Spleen (tissue), 7 donors: ENCODE measurements at regions not wholly inside any gene's neighbourhood (a gene's known extent, or its start where the extent isn't known, plus 50 kb on each side); places are given as distances from the start of the nearest gene placed in this dataset.

Experiments used
- POLR2A ChIP-seq, 3 donors: fragments of 450-650 bp; IDR thresholded peaks; one replicate each; pipeline ENCODE4 v1.5.1; 2017; ENCODE audit warnings: antibody characterized with exemption in 3 of 3, mild to moderate bottlenecking in 1 of 3
- POLR2AphosphoS5 ChIP-seq, 3 donors: sonication (generic); formaldehyde crosslinking; IDR thresholded peaks; one replicate each; pipeline ENCODE4 v1.5.1; 2017; ENCODE audit warnings: antibody characterized with exemption in 3 of 3
- TF ChIP-seq, protein P1 (sequence below), 11 experiments: fragments of 200-600 bp in 7 of 11; fragments of 450-650 bp in 4 of 11; sonication (generic) in 4 of 11; IDR thresholded peaks in 8 of 11; conservative IDR thresholded peaks in 3 of 11; 1 replicate in 7 of 11; 2 replicates in 4 of 11; pipeline versions ENCODE4 v1.4.0 to v1.8.0; 2016 to 2021; ENCODE audit warnings: antibody characterized with exemption in 11 of 11, inconsistent platforms in 4 of 11, mild to moderate bottlenecking in 1 of 11
- donor health status: DM: no; HTN: no; CAD: no; lungs with moderate emphysema.
- donor health status: DM: no; HTN: no; CAD: no.
- donor health status: DM: no; HTN: no; CAD: no.

DNA sequence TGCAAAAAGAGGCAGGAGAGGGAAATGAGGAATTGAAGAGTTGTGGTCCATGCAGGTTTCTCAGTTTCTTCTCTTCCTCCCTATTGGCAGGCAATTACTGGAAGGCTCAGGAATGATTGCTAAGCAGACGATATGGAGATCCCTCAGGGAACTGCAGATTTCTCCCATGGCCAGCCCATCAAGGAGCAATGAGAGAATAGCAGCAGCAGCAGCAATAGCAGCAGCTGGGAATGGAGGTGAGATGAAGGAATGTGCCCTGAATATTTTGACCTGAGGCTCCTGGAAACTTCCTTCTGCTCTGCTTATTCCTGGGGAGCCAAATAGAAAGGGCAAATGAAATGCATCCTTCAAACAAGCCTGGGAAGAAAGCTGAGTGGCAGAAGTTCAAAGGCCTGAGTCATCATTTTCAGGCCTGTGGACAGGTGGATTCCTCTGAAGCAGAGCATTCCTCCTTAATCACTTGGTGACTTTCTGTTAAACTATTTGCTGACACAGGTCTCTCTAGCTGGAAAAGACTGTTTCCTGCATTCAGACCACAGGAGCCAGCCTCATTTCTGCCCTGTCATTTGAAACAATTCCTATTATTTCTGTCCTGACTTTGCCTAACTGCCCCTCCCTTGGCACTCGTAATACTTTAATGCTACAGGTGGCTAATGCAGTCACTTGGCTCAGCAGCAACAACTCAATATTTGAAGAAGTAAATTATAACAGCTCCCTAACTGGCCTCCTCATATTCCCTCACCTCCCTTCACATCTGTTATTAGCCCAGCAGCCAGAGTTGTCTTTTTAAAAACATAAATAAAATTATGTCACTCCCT lies 146.9 kb upstream of the GADL1 start:
- TF ChIP-seq POLR2A (IDR thresholded peaks at IDR 0.05) (no peak), POLR2AphosphoS5 (IDR thresholded peaks at IDR 0.05) (no peak)
- TF ChIP-seq, protein P1, sequence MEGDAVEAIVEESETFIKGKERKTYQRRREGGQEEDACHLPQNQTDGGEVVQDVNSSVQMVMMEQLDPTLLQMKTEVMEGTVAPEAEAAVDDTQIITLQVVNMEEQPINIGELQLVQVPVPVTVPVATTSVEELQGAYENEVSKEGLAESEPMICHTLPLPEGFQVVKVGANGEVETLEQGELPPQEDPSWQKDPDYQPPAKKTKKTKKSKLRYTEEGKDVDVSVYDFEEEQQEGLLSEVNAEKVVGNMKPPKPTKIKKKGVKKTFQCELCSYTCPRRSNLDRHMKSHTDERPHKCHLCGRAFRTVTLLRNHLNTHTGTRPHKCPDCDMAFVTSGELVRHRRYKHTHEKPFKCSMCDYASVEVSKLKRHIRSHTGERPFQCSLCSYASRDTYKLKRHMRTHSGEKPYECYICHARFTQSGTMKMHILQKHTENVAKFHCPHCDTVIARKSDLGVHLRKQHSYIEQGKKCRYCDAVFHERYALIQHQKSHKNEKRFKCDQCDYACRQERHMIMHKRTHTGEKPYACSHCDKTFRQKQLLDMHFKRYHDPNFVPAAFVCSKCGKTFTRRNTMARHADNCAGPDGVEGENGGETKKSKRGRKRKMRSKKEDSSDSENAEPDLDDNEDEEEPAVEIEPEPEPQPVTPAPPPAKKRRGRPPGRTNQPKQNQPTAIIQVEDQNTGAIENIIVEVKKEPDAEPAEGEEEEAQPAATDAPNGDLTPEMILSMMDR (IDR thresholded peaks at IDR 0.05 in 8 of 11, conservative IDR thresholded peaks at IDR 0.05 in 3 of 11): no peak
